ENCODE measurements at regions not wholly inside any gene's neighbourhood (a gene's known extent, or its start where the extent isn't known, plus 50 kb on each side); places are given as distances from the start of the nearest gene placed in this dataset.
A peak's percentile ranks its signal among the peaks of the same experiment; 100 is the strongest.

DNA sequence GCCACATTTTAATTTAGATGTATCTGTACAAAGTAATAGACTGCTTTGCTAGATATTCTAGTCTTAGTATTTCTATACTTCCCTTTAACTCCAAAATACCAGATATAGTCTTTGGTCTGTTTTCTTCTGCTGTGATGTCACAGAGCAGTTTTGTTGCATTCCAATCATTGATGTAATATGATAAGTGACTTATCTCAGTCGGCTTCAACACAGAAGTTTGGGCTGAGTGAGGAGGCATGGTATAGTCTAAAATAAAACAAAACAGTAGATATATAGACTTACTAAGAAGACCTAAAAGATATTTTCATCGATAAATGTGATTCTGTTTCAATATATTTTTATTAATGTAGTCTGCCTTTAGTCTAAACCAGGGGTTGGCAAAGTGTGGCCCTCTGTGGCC, 169.9 kb downstream of the DCK start:
- DNase-seq = no peak

- DNase-seq = no peak
These were observed 171.7 kb upstream of the SLC4A4 start for GRCh38 chr4:71167083-71167482.

DNA sequence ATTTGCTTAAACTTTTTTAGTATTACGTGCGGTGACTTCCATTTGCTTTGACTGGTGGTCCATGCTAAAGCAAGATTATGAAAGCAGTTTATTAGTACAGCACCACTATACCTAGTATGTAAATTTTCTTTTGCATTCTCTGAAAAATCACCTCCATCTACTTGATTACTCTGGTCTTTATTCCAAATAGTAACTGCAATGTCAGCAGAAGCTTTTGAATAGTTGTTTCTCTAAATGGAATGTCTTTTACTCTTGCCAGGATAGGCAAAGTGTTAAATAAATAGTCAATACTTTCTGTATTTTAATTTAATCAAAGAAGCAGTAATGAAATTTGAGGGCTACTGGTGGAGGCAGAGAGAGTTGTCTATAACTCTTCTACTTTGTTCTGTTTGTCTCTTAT, 167.2 kb upstream of the SLC4A4 start:
- no peak for DNase-seq

- no peak for DNase-seq
These were observed 157.5 kb upstream of the SLC4A4 start for GRCh38 chr4:71181332-71181731.

DNA sequence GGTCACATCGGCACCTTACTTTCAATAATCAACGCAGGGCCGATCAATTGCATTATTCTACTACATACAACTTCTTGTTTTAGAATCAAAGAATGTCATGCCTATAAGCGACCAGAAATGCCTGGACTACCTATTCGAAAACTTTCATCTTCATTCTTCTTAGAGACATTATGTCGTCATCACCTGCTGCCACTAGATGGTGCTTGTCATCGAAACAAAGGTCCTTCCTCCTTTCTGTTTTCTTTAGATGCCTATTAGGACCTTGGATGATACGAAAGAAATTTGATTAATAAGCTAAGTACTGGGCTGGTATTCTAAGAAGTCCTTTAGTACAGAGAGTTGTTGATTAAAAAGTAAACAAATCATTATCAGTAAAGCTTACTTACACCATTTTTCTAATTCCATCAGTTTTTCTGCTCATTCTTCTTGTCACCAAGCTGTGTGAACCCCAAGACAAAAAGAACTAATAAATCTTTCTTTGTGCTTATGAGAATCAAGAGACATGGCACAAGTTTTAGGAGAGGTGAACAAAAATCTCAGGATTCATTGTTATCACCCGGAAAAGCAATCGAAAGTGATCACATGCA, 154.5 kb upstream of the SLC4A4 start:
- peak; percentile 67 for DNase-seq

DNA sequence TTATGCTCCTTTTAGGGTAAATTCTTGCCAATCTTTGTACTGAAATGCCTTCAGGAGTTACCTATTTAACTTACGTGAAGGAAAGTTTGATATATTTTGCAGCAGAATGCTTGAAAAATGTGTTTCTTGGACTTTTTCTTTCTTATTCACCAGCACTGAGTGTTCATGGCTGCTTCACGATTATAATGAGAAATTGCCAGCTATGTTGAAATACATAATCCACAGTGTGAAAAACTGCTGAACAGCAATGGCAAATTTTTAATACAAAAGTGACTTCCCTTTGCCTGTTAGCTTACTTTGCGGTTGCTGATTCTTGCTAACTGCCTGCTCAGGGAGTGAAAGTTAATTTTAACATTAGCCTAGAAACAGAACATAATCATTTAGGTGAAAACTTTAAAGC, 153.8 kb upstream of the SLC4A4 start:
- DNase-seq = no peak

DNA sequence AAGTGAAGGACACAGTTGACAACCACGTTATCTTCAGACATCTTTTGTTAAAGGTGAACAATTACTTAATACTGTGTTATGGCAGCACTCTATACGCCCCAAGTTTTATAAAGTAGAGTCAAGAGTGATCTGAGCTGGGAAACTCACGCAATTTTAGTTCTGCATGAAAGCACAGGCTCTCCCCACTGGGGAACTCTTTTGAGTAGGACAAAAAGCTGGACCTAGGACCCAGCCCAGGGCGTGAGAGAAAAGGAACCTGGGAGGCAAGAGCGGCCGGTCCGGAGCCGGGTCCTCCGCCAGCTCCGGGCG, 152.6 kb upstream of the SLC4A4 start:
- DNase-seq = no peak

DNA sequence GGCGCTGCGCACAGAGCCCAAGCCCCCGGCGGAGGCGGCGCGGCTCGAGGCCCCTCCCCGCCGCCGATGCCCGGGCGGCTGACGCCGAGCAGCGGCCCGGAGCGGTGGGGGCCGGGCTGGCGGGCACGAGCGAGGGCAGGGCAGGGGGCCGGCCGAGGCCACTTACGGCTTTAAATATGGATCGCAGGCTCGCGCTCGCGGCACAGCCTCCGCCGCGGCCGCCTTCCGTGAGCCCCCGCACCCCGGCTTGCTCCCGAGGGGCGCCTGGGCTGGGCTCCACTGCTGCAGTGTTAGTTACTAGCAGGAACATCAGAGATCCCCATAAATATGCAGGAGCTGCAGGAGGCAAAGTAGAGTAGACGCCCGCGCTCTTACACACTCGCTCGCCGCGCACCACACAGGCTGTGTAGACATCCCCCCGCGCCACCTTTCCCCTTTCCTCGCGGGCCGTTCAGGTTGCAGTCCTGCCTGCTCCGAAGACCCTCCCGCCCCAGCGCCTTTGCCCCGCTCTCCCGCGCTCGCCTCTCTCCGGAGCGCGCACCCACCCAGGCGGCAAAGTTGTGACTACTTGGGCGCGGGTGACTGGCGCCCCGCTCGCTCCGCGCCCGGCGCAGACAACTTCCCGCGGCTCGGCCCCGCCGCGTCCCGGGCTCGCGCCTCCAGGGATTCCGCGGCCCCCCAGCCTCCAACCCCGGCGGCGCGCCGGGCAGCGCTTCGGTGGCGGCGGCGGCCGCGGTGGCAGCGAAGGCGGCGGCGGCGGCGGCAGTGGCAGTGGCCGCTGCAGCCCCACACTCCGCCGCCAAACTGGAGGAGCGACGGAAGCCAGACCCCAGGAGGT, 152.0 kb upstream of the SLC4A4 start:
- peak; percentile 54 for DNase-seq

DNA sequence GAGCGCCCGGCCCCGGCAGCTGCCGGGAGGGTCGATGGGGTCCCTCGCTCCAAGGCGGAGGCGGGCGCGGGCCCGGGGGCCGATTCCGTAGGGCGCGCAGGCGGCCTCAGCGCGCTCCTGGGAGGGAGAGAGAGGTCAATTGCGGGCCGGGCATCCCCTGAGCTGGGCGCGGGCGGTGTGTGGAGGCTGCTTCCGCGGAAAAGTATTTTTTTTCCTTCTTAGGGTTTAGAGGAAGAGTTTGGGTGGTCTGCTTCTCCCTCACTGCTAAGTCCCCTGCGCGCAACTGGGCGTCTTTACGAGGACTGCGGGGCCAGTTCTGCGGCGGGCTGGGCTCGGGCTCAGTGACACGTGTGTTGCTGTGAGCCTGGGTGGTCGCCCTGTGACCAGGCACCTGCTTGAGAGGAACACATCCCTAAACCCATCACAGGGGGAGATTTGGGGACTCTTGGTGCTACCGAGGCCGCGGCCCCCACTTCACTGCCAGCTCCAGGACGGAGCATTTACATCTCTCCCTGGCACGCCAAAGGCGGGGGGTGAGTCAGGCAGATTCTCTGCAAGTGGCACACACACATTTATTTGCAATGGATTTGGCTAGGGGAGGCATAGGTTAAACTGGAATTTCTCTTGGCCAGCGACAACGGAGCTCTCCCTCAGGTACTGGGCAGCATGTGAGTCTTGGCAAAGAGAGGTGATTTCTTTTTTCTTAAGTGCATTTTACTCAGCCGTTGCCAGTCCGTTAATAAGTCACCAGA, 151.2 kb upstream of the SLC4A4 start:
- peak; percentile 5 for DNase-seq

- peak; percentile 2 for DNase-seq
These were observed 150.6 kb upstream of the SLC4A4 start for GRCh38 chr4:71188156-71188640.

GRCh38 chr4:71188951-71189350, 149.9 kb upstream of the SLC4A4 start:
- no peak for DNase-seq

GRCh38 chr4:71189471-71189870, 149.3 kb upstream of the SLC4A4 start:
- no peak for DNase-seq

- no peak for DNase-seq
These were observed 144.4 kb upstream of the SLC4A4 start for GRCh38 chr4:71194454-71194853.

DNA sequence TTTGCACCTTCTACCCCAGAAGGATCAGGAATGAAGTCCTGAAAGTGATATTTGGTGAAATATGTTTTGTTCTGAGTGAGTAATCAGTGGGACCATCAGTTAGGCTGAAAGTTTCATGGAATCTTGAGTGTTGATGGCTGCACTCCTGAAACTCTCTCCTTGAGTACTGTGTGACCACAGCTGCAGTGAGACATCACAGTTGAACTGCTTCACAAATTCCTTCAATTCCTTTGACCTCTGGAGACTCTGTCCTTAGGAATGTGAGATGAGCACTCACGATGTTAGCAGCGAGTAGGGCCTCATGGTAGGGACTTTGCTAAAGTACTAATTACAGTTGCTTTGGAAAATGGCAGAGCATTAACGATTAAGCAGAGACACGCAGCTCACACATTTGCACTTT, 142.9 kb upstream of the SLC4A4 start:
- no peak for DNase-seq

DNA sequence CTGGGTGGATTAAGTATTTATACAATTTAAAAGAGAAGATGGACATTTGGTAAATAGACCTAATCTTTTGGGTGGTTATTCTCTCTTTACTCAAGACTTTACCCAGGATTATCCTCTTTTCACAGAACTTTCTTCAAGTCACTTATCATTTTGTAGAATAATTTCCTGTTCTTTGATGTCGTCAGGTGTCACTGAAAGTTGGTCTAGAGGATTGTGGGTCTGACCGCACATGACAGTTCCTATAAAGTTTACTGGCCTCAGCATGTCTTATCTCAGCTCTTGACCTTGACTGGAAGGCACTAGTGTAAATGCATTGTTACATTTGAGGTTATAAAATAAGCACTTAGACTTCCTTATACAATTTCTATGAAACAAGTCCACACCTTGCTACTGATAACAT, 139.9 kb upstream of the SLC4A4 start:
- peak; percentile 32 for DNase-seq

DNA sequence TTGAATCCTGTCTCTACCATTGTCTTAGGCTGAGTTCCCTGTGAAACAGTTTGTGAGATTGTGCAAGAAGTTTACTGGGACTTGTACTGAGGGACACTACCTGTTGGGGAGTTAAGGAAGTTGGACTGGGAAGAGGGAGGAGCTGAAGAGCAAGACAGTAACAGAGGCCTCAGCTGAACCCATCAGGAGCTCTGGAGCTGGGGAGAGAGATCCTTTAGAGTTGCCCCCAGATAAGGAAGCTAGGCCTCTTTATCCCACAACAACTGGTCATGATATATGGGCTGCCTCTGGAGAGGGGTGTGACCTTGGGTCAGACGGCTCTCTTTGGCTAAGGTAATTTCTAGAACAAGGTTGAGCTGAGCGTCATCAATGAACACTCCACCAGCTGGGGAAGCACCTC, 137.8 kb upstream of the SLC4A4 start:
- no peak for DNase-seq

- no peak for DNase-seq
These were observed 136.8 kb upstream of the SLC4A4 start for GRCh38 chr4:71201817-71202576.

DNA sequence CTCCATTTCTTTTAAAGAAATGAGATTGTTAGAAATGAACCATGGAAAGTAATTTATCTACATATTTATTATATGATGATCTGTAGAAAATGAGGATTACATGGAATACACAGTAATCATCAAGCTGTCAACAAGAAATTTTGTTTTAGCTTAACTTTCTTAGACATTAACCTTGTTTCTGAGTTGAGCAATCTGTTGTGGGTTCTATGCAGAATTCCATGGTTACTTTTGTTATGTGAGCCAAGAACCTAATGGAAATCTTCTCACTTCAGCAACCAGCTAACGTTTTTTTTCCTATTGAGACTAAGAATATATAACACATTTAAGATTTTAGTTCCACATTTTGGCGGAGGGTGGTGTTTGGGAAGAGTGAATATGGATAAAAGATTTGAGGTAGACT, 136.1 kb upstream of the SLC4A4 start:
- DNase-seq = no peak

GRCh38 chr4:71204056-71204455, 134.8 kb upstream of the SLC4A4 start:
- DNase-seq = no peak

DNA sequence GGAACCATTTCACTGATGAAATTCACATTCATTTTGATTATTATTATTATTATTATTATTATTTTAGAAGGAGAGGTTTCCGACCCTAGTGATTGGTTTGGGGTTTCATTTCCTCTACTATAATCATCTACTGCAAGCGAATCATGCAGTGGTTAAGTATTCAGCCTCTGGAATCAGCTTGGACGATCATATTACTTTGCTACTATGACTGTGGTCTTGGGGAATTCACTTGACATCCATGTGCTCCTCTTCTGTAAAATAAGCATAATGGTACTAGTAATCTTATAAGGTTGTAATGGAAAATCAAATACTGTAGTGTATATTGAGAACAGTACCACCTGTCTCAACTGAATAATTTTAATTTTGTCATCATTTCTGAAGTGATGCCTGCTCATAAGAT, 132.1 kb upstream of the SLC4A4 start:
- no peak for DNase-seq

GRCh38 chr4:71209161-71209560, 129.7 kb upstream of the SLC4A4 start:
- DNase-seq = no peak

DNA sequence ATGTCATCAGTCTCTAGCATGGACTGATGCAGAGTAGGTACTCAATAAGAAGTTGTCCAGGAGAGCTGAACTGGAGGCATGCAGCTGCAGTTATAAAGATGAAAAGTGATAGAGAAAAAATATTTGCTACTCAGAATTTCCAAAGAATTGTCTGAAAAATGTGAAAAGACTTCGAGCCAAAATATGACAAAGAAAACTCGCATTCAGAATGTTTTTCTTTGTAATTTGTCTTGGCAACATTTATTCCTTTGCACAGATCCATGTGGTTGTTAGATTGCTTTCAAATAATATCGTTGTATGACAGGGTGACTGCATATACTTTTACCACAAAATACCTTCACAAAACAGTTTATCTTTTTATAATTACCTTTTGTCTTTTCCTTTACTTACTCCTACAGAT, 128.0 kb upstream of the SLC4A4 start:
- no peak for DNase-seq

- no peak for DNase-seq
These were observed 127.1 kb upstream of the SLC4A4 start for GRCh38 chr4:71211748-71212147.
